ENCODE measurements at regions not wholly inside any gene's neighbourhood (a gene's known extent, or its start where the extent isn't known, plus 50 kb on each side); places are given as distances from the start of the nearest gene placed in this dataset.
"Not testable (repeated sequence)": the region's sequence is repeated elsewhere in the genome, so short reads cannot be mapped to it uniquely, and the experiment has no call there.

DNA sequence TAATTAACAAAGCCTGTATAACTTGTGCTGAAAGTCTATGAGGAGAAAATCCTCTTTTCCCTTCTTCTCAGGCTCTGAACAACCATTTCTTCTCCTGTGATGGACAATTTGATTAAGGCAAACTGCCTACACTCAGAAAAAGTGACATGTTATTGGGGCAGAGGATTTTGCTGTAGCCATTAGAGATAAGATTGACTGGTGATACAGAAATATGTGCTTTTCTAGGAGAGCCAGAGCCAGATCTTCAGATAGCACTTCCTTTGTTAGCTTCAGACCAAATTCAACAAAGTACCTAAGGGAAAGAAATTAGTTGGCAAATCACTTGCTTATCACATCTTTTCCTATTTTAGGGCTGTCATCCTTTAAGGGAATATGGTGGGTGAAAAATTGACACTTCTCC is 259.9 kb downstream of the ARPP21 start:
- H3K4me3 ChIP-seq (ENCODE audit: low read length) = no peak overlapping the region
- no peaks in the 10 kb centered on the region for H3K79me2 ChIP-seq (ENCODE audit: low read length)
- DNase-seq = no peak
- H3K27me3 ChIP-seq (ENCODE audit: low read length) = no peaks in the 10 kb centered on the region
- H3K4me2 ChIP-seq (ENCODE audit: low read depth, low read length, poor library complexity, severe bottlenecking) = no peak overlapping the region
- no peaks in the 10 kb centered on the region for H4K20me1 ChIP-seq (ENCODE audit: insufficient read depth, low read depth, low read length)
- no peaks in the 10 kb centered on the region for H3K9me3 ChIP-seq (ENCODE audit: low read length)
- no peaks in the 10 kb centered on the region for H3K4me1 ChIP-seq (ENCODE audit: low read length)
- H3K27ac ChIP-seq (ENCODE audit: low read length) = no peak overlapping the region
- no peaks in the 10 kb centered on the region for H3K36me3 ChIP-seq (ENCODE audit: insufficient read depth, low read length)
- H2AFZ ChIP-seq (ENCODE audit: low read length) = no peak overlapping the region
- no peak overlapping the region for H3K9ac ChIP-seq (ENCODE audit: low read length)
- 0 out of 2 replicates have a peak, but pooled peaks cover 2% of the 10 kb centered on the region for H3K9me2 ChIP-seq (replicated peaks; ENCODE audit: insufficient read depth, low read length)

DNA sequence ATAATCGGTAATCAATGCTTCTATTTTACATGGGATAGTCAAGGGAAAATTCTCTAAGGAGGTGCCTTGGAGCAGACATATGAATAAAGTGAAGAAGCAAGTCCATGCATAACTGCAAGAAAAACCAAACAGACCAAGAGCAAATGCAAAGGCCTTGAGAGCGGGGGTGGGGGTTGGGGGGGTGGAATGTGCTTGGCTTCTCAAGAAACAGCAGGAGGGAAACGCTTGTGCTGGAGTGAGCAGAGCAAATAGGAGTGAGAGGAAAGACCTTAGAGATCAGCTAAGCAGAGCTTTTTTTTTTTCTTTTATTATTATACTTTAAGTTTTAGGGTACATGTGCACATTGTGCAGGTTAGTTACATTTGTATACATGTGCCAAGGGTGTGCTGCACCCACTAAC is 260.8 kb downstream of the ARPP21 start:
- DNase-seq = no peak
- H3K4me1 ChIP-seq (ENCODE audit: low read length) = no peaks in the 10 kb centered on the region
- H2AFZ ChIP-seq (ENCODE audit: low read length) = no peak overlapping the region
- no peak overlapping the region for H3K9ac ChIP-seq (ENCODE audit: low read length)
- H3K9me3 ChIP-seq (ENCODE audit: low read length) = no peaks in the 10 kb centered on the region
- H3K27ac ChIP-seq (ENCODE audit: low read length) = no peak overlapping the region
- no peaks in the 10 kb centered on the region for H3K27me3 ChIP-seq (ENCODE audit: low read length)
- no peaks in the 10 kb centered on the region for H3K36me3 ChIP-seq (ENCODE audit: insufficient read depth, low read length)
- no peaks in the 10 kb centered on the region for H4K20me1 ChIP-seq (ENCODE audit: insufficient read depth, low read depth, low read length)
- no peak overlapping the region for H3K4me3 ChIP-seq (ENCODE audit: low read length)
- H3K9me2 ChIP-seq (replicated peaks; ENCODE audit: insufficient read depth, low read length) = 0 out of 2 replicates have a peak, but pooled peaks cover 2% of the 10 kb centered on the region
- no peaks in the 10 kb centered on the region for H3K79me2 ChIP-seq (ENCODE audit: low read length)
- no peak overlapping the region for H3K4me2 ChIP-seq (ENCODE audit: low read depth, low read length, poor library complexity, severe bottlenecking)

DNA sequence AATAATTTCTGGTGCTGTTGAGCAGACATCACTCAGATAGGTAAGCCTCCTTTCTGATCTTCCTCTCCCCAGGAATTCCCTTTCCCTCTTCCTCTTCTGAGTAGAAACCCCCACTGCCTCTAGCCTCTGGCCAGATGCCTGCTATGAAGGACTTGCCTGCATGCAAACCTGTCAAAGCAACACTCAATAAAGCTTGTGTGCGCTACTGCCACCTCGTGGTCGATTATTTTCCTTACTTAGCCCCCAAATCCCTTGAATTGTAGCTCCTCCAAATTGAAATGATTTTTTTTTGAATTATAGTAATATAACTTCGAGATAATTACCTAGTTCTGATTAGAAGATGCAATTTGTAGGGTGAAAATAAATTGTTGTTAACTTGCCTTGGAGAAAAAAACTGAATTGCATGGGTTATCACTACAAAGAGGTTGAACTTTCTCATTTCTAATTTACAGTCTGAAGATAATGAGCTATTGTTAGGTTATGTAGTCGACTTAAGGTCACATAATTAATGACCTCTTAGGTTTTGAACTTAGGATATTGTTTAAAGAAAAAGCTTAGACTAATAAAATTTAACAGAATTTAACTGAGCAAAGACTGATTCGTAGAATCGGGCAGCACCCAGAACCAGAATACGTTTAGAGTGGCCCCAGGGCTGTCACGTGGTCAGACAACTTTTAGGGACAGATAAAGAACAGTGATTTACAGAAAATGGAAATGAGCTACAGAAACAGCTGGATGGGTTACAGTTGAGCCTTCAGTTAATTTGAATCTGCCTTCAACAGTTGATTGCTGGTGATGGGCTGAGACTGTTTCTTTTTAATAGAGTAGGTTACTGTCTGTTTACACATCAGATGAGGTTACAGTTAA is 269.3 kb downstream of the ARPP21 start:
- H3K4me3 ChIP-seq (ENCODE audit: low read length) = no peak overlapping the region
- H3K79me2 ChIP-seq (ENCODE audit: low read length) = no peaks in the 10 kb centered on the region
- H3K4me1 ChIP-seq (ENCODE audit: low read length) = no peaks in the 10 kb centered on the region
- H2AFZ ChIP-seq (ENCODE audit: low read length) = no peak overlapping the region
- H3K4me2 ChIP-seq (ENCODE audit: low read depth, low read length, poor library complexity, severe bottlenecking) = no peak overlapping the region
- no peak overlapping the region for H3K9ac ChIP-seq (ENCODE audit: low read length)
- H3K9me3 ChIP-seq (ENCODE audit: low read length) = no peaks in the 10 kb centered on the region
- no peaks in the 10 kb centered on the region for H4K20me1 ChIP-seq (ENCODE audit: insufficient read depth, low read depth, low read length)
- H3K9me2 ChIP-seq (replicated peaks; ENCODE audit: insufficient read depth, low read length) = no peaks in the 10 kb centered on the region
- no peaks in the 10 kb centered on the region for H3K36me3 ChIP-seq (ENCODE audit: insufficient read depth, low read length)
- H3K27ac ChIP-seq (ENCODE audit: low read length) = no peak overlapping the region
- peak; percentile 88 for DNase-seq
- no peaks in the 10 kb centered on the region for H3K27me3 ChIP-seq (ENCODE audit: low read length)

DNA sequence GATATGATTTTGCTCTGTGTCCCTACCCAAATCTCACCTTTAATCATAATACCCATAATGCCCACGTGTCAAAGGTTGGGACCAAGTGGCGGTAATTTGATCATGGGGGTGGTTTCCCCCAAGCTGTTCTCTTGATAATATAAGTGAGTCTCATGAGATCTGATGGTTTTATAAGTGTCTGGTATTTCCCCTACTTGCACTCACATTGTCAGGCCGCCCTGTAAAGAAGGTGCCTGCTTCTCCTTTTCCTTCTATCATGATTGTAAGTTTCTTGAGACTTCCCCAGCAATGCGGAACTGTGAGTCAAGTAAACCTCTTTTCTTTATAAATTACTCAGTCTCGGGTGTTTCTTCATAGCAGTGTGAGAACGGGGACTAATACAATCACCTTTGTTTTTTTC is 279.8 kb downstream of the ARPP21 start:
- H3K4me1 ChIP-seq (ENCODE audit: low read length) = no peaks in the 10 kb centered on the region
- H3K27me3 ChIP-seq (ENCODE audit: low read length) = no peaks in the 10 kb centered on the region
- no peak overlapping the region for H3K27ac ChIP-seq (ENCODE audit: low read length)
- no peak overlapping the region for H3K9ac ChIP-seq (ENCODE audit: low read length)
- no peaks in the 10 kb centered on the region for H3K9me3 ChIP-seq (ENCODE audit: low read length)
- H3K79me2 ChIP-seq (ENCODE audit: low read length) = no peaks in the 10 kb centered on the region
- H2AFZ ChIP-seq (ENCODE audit: low read length) = no peak overlapping the region
- H3K4me2 ChIP-seq (ENCODE audit: low read depth, low read length, poor library complexity, severe bottlenecking) = no peak overlapping the region
- no peaks in the 10 kb centered on the region for H3K36me3 ChIP-seq (ENCODE audit: insufficient read depth, low read length)
- no peak overlapping the region for H3K4me3 ChIP-seq (ENCODE audit: low read length)
- H3K9me2 ChIP-seq (replicated peaks; ENCODE audit: insufficient read depth, low read length) = no peaks in the 10 kb centered on the region
- no peak for DNase-seq
- H4K20me1 ChIP-seq (ENCODE audit: insufficient read depth, low read depth, low read length) = no peaks in the 10 kb centered on the region

DNA sequence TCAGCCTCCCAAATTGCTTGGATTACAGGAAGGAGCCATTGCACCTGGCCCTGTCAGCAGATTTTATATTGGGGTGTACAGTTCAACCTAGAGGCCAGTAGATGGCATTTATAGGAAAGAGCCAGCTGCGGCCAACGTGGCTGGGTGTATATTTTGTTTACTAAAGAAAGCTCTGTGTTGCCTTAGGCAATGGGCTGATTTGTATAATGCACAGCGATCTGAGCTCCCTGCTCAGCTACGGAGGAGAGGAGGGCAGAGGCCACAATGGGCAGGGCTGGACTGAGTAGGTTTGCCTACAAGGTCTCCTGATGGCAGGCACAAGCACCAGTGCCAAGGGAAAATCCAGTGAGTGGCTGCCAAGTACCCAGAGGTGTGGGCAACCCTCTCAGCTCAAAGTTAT is 282.4 kb downstream of the ARPP21 start:
- H4K20me1 ChIP-seq (ENCODE audit: insufficient read depth, low read depth, low read length) = no peaks in the 10 kb centered on the region
- H2AFZ ChIP-seq (ENCODE audit: low read length) = no peak overlapping the region
- no peaks in the 10 kb centered on the region for H3K79me2 ChIP-seq (ENCODE audit: low read length)
- no peaks in the 10 kb centered on the region for H3K9me2 ChIP-seq (replicated peaks; ENCODE audit: insufficient read depth, low read length)
- no peaks in the 10 kb centered on the region for H3K4me1 ChIP-seq (ENCODE audit: low read length)
- H3K36me3 ChIP-seq (ENCODE audit: insufficient read depth, low read length) = no peaks in the 10 kb centered on the region
- H3K4me2 ChIP-seq (ENCODE audit: low read depth, low read length, poor library complexity, severe bottlenecking) = no peak overlapping the region
- no peaks in the 10 kb centered on the region for H3K9me3 ChIP-seq (ENCODE audit: low read length)
- no peak overlapping the region for H3K27ac ChIP-seq (ENCODE audit: low read length)
- H3K9ac ChIP-seq (ENCODE audit: low read length) = no peak overlapping the region
- no peak for DNase-seq
- no peak overlapping the region for H3K4me3 ChIP-seq (ENCODE audit: low read length)
- H3K27me3 ChIP-seq (ENCODE audit: low read length) = no peaks in the 10 kb centered on the region

DNA sequence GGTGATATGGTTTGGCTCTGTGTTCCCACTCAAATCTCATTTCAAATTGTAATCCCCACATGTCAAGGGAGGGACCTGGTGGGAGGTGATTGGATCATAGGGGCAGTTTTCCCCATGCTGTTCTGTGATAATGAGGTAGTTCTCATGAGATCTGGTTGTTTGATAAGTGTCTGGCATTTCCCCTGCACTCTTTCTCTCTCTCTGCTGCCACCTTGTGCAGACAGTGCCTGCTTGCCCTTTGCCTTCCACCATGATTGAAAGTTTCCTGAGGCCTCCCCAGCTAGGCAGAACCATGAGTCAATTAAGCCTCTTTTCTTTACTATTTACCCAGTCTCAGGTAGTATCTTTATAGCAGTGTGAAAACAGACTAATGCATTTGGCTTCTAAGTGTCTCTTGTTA is 284.7 kb downstream of the ARPP21 start:
- H2AFZ ChIP-seq (ENCODE audit: low read length); H3K4me3 ChIP-seq (ENCODE audit: low read length); H3K79me2 ChIP-seq (ENCODE audit: low read length); H3K9ac ChIP-seq (ENCODE audit: low read length); H3K36me3 ChIP-seq (ENCODE audit: insufficient read depth, low read length); H3K27me3 ChIP-seq (ENCODE audit: low read length); H3K9me3 ChIP-seq (ENCODE audit: low read length); H4K20me1 ChIP-seq (ENCODE audit: insufficient read depth, low read depth, low read length); H3K9me2 ChIP-seq (replicated peaks; ENCODE audit: insufficient read depth, low read length); H3K4me2 ChIP-seq (ENCODE audit: low read depth, low read length, poor library complexity, severe bottlenecking); H3K27ac ChIP-seq (ENCODE audit: low read length); H3K4me1 ChIP-seq (ENCODE audit: low read length): not testable (repeated sequence)
- peak; percentile 69 for DNase-seq

DNA sequence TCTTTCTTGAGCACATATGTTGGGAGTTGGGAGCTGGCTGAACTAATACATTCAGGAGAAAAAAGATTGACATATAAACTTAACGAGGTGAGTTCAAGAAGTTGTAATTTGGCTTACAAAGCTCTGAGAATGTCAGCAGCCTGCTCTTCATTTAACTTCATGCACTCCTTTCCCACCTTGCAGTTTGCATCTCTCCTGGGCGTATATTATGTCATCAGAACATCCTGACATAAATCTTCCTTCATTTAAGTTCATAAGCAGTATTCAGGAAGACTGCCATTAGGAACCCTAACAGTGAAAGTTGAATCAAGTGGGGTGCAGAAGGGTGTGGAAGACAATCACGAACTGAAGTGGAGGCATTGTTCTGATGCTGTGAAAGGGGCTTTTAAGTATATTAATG is 288.1 kb downstream of the ARPP21 start:
- no peak for DNase-seq
- no peak overlapping the region for H3K4me3 ChIP-seq (ENCODE audit: low read length)
- H3K27ac ChIP-seq (ENCODE audit: low read length) = no peak overlapping the region
- H3K27me3 ChIP-seq (ENCODE audit: low read length) = no peaks in the 10 kb centered on the region
- no peaks in the 10 kb centered on the region for H3K4me1 ChIP-seq (ENCODE audit: low read length)
- no peaks in the 10 kb centered on the region for H3K9me3 ChIP-seq (ENCODE audit: low read length)
- H3K9me2 ChIP-seq (replicated peaks; ENCODE audit: insufficient read depth, low read length) = no peaks in the 10 kb centered on the region
- H2AFZ ChIP-seq (ENCODE audit: low read length) = 0 out of 2 replicates have a peak overlapping the region, but pooled peaks have one; percentile 43
- no peaks in the 10 kb centered on the region for H3K36me3 ChIP-seq (ENCODE audit: insufficient read depth, low read length)
- H3K79me2 ChIP-seq (ENCODE audit: low read length) = no peaks in the 10 kb centered on the region
- no peak overlapping the region for H3K9ac ChIP-seq (ENCODE audit: low read length)
- no peaks in the 10 kb centered on the region for H4K20me1 ChIP-seq (ENCODE audit: insufficient read depth, low read depth, low read length)
- H3K4me2 ChIP-seq (ENCODE audit: low read depth, low read length, poor library complexity, severe bottlenecking) = no peak overlapping the region

DNA sequence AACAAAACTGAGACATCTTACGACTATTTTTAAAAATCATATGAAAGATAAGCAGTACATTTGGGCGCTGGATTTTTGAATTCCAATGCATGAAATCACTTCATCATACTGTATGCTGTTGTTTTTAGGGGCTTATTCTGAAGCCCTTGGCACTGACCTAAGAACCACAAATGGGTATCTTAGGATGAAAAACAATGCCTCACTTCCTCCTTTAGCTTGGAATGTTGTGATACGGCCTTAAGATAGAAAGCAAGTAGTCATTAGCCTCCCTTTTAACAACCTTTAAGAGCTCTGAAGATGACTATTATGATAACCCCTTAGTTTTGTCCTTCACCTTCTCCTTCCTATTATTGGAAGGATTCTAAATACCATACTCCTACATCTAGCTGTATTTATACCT is 289.8 kb downstream of the ARPP21 start:
- no peak overlapping the region for H3K27ac ChIP-seq (ENCODE audit: low read length)
- no peaks in the 10 kb centered on the region for H3K4me1 ChIP-seq (ENCODE audit: low read length)
- H3K4me2 ChIP-seq (ENCODE audit: low read depth, low read length, poor library complexity, severe bottlenecking) = no peak overlapping the region
- no peaks in the 10 kb centered on the region for H3K9me2 ChIP-seq (replicated peaks; ENCODE audit: insufficient read depth, low read length)
- H2AFZ ChIP-seq (ENCODE audit: low read length) = no peak overlapping the region
- no peak overlapping the region for H3K9ac ChIP-seq (ENCODE audit: low read length)
- H3K79me2 ChIP-seq (ENCODE audit: low read length) = no peaks in the 10 kb centered on the region
- no peaks in the 10 kb centered on the region for H4K20me1 ChIP-seq (ENCODE audit: insufficient read depth, low read depth, low read length)
- DNase-seq = no peak
- no peak overlapping the region for H3K4me3 ChIP-seq (ENCODE audit: low read length)
- no peaks in the 10 kb centered on the region for H3K27me3 ChIP-seq (ENCODE audit: low read length)
- no peaks in the 10 kb centered on the region for H3K9me3 ChIP-seq (ENCODE audit: low read length)
- H3K36me3 ChIP-seq (ENCODE audit: insufficient read depth, low read length) = no peaks in the 10 kb centered on the region

All from Karpas-422 (cell line).